ENCODE measurements at regions not wholly inside any gene's neighbourhood (a gene's known extent, or its start where the extent isn't known, plus 50 kb on each side); places are given as distances from the start of the nearest gene placed in this dataset.
A peak's percentile ranks its signal among the peaks of the same experiment; 100 is the strongest.

- DNase-seq: peak; percentile 83
Measured at GRCh38 chr12:93135286-93136239, 206.5 kb upstream of the EEA1 start.

DNA sequence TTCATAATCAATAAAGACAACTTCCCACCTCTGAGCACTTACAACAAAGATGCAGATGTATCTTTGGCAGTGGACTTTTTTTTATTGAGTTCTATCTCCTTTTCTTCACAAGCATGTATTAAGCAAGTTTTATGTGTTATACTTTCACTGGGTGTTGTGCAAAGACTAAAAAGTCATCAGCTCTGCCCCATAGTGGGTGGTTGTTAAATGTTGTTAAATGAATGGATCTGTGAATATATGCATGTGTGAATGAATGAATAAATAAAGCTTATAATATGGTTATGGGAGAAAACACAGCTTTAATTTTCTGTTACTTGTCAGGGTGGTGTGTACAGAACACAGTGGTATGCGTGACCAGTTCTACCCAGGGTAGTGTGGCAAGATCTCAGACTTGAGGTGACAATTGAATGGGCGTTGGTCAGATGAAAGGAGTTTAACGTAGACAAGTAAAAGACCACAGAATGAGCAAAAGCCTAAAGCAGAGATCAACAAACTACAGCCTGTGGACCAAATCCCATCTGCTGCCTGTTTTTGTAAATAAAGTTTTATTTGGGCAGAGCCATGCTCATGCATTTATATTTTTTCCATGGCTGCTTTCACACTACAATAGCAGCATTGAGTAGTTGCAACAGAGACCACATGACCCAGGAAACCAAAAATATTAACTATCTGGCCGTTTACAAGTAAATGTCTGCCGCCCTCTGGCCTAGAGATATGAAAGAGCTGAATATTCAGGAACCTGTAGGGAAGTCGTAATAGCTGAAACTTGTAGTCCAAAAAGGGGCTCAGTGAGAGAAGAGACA lies 207.4 kb upstream of the EEA1 start:
- DNase-seq: no peak

GRCh38 chr12:93137656-93138612 lies 208.8 kb upstream of the EEA1 start:
- no peak for DNase-seq

DNA sequence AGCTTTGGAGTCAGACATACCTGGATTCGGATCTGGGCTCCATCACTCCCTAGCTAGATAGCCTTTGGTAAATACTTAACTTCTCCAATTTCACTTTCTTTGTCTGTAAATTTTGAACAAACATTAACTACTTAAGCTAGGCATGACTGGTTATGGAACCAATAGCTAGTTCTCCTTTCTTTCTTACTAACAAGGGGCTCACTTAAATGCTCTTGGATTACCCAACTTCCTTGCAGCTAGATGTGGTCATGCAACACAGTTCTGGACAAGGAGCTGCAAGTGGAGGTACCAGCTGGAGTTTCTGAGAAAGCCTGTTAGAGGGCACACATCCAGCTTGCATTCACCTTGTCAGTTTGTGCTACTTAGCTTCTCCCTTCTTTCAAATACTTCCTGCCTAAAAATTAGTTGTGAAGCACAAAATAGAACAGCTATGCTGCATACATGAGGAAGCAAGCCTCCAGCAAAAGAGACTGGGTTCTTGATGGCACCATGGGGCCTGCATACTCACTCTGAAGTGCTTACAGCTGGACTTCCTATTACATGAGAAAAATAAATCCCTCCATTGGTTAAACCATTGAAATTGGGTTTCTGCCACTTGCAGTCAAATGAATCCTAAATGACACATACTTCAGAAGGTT lies 210.1 kb upstream of the EEA1 start:
- DNase-seq: no peak

DNA sequence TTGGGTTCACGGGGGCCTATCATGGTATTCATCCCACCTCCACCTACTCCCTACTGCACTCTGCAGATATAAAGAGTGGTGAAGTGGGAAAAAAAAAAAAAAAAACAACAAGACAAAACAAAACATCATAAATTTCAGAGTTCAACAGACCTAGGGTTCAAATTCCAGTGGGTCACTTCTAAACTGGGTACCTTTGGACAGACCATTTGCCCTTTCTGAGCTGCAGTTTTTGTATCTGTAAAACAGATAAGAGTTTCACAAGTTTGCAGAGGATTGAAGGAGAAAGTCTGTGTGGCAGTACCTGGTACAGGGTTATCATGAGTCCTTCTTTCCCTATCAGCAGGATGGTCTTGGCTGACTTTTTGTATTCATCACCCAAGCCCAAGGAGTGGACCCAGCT lies 211.2 kb upstream of the EEA1 start:
- no peak for DNase-seq

GRCh38 chr12:93140801-93141200 lies 211.7 kb upstream of the EEA1 start:
- no peak for DNase-seq

GRCh38 chr12:93142881-93143280 lies 213.8 kb upstream of the EEA1 start:
- DNase-seq: no peak

- DNase-seq: no peak
Measured at GRCh38 chr12:93144109-93144508, 215.0 kb upstream of the EEA1 start.

DNA sequence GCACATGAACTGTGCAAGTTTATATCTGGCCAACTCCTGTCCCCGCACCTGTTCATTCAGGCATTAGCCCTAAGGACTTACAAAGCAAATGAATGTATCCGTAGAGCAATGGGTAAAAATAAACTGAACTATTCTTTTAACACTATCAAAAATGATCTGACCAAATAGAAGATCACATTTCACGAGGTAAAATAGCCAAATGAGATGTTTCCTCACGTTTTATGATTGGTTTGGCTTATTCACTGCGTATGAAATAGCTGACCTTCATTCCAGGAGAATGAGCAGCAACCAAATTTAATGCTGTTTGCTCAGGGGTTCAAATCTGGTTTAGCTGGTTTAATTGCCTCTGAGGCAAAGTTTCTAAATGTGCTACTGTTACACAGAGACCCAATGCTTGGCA lies 216.0 kb upstream of the EEA1 start:
- DNase-seq: no peak

DNA sequence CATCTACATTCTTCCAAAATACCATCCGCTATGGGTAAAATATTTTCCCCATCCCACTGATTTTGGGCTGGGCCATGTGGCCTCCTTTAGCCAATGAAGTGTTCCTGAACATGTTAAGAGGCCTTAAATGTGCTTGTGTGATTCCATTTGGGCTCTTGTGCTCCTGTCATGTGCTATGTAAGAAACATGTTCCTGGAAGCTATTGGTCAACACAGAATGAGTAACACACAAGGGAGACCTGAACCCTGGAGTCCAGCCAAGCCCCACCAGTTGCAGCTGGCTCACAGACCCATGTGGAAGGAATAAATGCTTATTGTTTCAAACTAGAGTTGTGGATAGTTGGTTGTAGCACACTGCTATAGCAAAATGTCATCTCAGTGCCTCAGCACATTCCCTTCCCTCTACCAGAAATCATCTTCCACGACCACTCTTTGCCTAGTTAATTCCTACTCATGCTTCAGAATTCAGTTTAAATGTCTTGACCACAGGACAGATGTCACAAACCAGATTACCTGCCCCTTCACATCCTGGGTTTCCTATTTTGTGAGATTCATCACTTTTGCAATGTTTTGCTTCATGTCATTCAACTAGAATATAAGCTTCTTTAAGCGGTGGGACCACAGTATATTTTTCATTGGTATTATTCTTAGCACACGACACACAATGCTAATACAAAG lies 217.3 kb upstream of the EEA1 start:
- no peak for DNase-seq

DNA sequence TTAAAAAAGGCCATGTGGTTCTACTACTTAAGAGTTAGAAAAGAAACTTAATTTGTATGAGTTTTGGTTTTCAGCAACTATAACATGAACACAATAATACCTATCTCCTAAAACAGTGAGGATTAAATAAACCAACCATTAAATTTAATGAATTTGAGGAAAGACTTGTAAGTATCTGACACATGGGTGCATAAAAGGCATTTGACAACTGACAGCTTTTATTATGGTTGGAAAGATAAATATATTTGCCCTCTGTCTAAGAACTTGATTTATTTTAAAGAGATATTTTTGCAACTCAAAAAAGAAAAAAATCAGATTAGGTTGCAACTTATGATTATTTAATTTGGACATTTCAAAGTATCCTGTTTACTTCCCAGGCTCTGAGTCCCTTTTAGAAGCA lies 217.9 kb upstream of the EEA1 start:
- DNase-seq: no peak

DNA sequence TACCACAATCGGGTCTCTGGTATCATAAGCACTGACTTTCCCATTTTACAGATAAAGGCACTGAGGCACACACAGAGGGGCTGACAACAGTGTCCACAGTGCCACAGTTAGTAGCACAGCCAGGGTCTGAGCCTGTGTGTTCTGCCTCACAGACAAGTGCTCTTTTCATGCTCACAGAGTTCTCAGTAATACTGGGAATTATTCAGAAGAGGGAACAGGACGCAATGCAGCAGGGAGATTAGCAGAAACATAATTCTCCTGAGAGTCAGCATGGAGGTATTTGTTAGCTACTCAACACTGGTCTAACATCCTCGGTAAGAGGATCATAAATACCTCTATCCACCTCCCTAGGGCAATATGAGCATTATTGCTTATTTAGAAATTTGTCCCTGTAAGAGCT lies 219.3 kb upstream of the EEA1 start:
- DNase-seq: no peak

DNA sequence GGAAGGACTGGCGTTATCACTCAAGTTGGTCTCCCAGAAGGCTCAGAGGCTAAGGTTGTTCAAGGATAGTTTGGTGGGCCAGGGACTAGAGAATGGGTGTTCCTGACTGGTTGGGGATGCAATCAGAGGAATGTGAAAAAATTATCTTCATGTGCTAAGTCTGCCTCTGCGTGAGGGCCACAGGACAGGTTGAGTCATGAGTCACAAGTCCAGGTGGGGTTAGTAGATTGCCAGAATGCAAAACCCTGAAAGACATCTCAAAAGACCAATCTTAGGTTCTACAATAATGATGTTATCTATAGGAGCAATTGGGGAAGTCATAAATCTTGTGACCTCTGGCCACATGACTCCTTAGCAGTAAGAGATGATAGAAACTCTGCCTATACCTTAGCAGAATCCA lies 220.1 kb upstream of the EEA1 start:
- no peak for DNase-seq

GRCh38 chr12:93151079-93151762 lies 222.1 kb upstream of the EEA1 start:
- DNase-seq: no peak

DNA sequence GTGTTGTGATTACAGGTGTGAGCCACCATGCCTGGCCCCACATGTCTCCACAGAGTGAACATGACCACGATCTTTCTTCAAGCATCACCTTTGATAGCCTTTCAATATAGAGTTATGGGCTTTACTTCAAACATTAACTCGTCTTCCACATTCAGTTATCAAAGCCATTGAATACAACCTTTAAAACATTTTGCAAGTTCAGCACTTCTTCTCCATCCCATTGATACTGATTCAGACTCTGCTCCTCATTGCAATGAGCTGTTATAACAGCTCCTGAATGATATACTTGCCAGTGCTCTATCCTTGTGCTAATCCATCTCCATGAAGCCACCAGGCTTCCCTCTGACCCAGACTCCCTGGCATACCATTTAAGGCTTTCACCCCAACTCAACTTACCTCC lies 223.5 kb upstream of the EEA1 start:
- DNase-seq: no peak

DNA sequence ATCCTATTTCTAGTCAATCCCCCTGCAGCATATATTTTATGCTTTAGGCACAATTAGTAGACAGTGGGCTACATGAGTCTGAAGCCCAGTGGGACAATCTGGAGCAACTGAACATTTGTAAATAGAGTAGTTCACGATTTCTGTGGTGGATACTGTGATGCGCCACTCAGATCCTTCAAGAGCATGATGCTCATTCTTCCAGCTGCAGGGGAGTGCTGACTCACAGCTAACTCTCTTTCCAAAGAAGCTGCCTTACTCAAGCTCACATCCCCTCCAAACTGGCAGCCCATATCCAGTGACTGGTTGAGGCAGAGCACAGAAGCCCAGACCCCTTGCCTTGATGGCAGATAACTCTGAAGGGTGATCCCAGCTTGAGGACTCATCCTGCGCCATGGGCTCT lies 224.2 kb upstream of the EEA1 start:
- DNase-seq: no peak

GRCh38 chr12:93154096-93154728 lies 223.5 kb upstream of the NUDT4 start:
- DNase-seq: no peak

DNA sequence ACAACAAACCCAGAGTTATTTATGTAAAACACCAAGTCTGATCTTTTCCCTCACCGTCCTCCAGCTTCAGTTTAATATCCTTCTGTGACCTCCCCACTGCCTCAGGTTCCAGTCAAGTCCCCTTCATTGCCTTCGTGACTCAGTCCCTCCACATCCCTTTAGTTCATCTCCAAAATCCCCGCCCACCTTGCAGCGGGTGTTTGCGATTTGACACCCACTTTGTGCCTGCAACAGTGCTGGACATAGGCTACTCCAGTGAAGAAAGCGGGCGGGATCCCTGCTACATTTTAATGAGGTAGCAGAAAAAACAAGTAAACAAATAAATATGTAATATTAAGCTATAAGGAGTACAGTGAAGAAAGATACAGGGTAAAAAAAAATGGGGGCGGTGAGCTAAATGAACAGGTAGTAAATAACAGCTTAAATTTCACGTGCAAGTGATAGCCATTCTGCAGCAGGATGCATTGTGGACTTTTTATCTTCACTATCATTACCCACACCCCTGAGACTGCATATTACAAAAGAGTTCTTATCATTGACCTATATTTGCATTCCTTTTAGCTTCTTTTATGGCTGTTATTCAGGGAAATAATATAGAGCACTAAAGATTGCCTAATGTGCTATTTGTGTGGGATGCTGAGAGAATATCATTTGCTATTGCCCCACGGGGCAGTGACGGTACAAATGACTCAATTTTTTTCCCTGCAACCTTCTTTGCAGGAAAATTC lies 222.8 kb upstream of the NUDT4 start:
- DNase-seq: no peak

DNA sequence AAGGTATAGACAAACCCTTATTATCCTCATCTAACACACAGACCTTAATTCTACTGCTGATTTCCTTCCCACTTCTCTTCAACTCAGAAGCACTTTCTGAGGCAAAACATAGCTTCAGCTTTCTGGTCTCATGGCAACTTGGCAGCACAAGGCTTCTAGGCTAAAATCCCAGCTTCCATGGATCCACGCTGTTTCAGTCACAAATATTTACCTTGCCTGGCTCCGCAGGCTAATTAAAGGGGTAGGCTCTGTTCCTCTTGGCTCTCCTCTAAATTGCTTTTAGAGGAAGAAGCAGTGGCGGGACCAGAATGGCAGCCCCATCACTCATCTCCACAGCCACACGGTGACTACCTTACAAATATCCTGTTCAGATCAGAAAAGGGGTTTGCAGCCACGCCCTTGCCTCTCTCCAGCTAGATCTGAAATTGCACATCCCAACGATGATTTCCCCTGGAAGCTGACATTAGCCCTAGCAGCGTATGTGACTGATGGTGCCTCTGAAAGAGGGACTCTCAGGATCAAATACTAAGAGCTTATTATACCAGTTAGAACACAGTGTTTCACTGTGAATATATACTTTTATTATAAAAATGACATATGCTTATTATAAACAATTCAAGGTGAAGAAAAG lies 221.5 kb upstream of the NUDT4 start:
- DNase-seq: peak; percentile 90
